HAP-1 (cell line): ENCODE measurements at regions not wholly inside any gene's neighbourhood (a gene's known extent, or its start where the extent isn't known, plus 50 kb on each side); places are given as distances from the start of the nearest gene placed in this dataset.

Source experiments
- DNase-seq, 2 experiments: peaks; one replicate each; pipeline ENCODE4 v3.0.0-alpha.2; 2016 to 2020; ENCODE audit warnings: low spot score in 2 of 2
- H3K27me3 ChIP-seq: fragments of 250-450 bp; sonication (Bioruptor Pico); 2 replicates; pipeline ENCODE4 v1.5.1; 2020; ENCODE audit warnings: low read depth, mild to moderate bottlenecking, moderate library complexity
- H3K36me3 ChIP-seq: fragments of 250-450 bp; sonication (Bioruptor Pico); replicated peaks from 2 replicates; pipeline ENCODE4 v1.5.1; 2020; ENCODE audit warnings: mild to moderate bottlenecking
- H3K4me1 ChIP-seq: fragments of 250-450 bp; sonication (Bioruptor Pico); 2 replicates; pipeline ENCODE4 v1.5.1; 2020; ENCODE audit warnings: mild to moderate bottlenecking
- H3K4me3 ChIP-seq: fragments of 250-450 bp; sonication (Bioruptor Pico); 2 replicates; pipeline ENCODE4 v1.5.1; 2020; ENCODE audit warnings: mild to moderate bottlenecking, moderate library complexity
- H3K9me3 ChIP-seq: fragments of 250-450 bp; sonication (Bioruptor Pico); 2 replicates; pipeline ENCODE4 v1.5.1; 2020; ENCODE audit warnings: mild to moderate bottlenecking, moderate library complexity
- in situ Hi-C: fragments of 300-500 bp; cut with MboI; formaldehyde crosslinking; loops from 3 replicates; pipeline ENCODE4 v1.14.3; 2020; ENCODE audit warnings: low sequenced_read_pairs, inconsistent platforms, mixed read lengths

- no peaks in the 10 kb centered on the region; the same call in 1 of the 2 replicates for H3K4me1 ChIP-seq
- H3K27me3 ChIP-seq, result no peaks in the 10 kb centered on the region; the same call in none of the 2 replicates
- no peaks in the 10 kb centered on the region for H3K36me3 ChIP-seq
- no peak for DNase-seq
- no peaks in the 10 kb centered on the region for H3K9me3 ChIP-seq
- in situ Hi-C loops, result no loop called here
- no peak overlapping the region for H3K4me3 ChIP-seq
Observed at GRCh38 chr4:31059753-31060522, 339.8 kb downstream of the PCDH7 start.

GRCh38 chr4:31065086-31065485 lies 344.9 kb downstream of the PCDH7 start:
- no peaks in the 10 kb centered on the region; the same call in 1 of the 2 replicates for H3K4me1 ChIP-seq
- no peak for DNase-seq
- H3K4me3 ChIP-seq, result no peak overlapping the region
- no peaks in the 10 kb centered on the region; the same call in none of the 2 replicates for H3K27me3 ChIP-seq
- in situ Hi-C loops, result no loop called here
- H3K36me3 ChIP-seq, result no peaks in the 10 kb centered on the region
- H3K9me3 ChIP-seq, result no peaks in the 10 kb centered on the region

GRCh38 chr4:31068257-31069075 lies 348.3 kb downstream of the PCDH7 start:
- Histone ChIP-seq H3K9me3 (no peaks in the 10 kb centered on the region), H3K36me3 (no peaks in the 10 kb centered on the region), H3K27me3 (no peaks in the 10 kb centered on the region), H3K4me3 (no peak overlapping the region), H3K4me1 (no peaks in the 10 kb centered on the region)
- in situ Hi-C loops, result no loop called here
- DNase-seq, result no peak

DNA sequence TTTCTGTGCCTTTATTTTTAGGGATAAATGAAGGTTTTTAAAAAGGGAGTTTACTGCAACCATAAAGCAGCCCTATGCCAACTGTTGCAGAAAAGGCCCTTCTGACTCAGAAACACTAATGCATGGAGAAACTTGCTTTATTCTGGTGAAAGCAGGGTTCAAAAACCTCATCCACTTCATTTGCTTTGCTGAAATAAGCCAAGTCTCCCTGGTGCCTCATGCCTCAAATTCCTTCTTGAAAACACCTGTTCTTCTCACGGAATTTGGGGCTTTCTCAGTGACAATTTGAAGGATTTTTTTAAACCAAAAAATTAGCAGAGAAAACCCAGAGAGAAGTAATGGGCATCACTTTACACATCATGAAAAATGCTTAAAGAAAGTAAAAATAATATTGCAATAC lies 349.0 kb downstream of the PCDH7 start:
- Histone ChIP-seq H3K36me3 (no peaks in the 10 kb centered on the region), H3K4me3 (no peak overlapping the region), H3K27me3 (no peaks in the 10 kb centered on the region), H3K4me1 (no peaks in the 10 kb centered on the region), H3K9me3 (no peaks in the 10 kb centered on the region)
- in situ Hi-C loops, result no loop called here
- no peak for DNase-seq

DNA sequence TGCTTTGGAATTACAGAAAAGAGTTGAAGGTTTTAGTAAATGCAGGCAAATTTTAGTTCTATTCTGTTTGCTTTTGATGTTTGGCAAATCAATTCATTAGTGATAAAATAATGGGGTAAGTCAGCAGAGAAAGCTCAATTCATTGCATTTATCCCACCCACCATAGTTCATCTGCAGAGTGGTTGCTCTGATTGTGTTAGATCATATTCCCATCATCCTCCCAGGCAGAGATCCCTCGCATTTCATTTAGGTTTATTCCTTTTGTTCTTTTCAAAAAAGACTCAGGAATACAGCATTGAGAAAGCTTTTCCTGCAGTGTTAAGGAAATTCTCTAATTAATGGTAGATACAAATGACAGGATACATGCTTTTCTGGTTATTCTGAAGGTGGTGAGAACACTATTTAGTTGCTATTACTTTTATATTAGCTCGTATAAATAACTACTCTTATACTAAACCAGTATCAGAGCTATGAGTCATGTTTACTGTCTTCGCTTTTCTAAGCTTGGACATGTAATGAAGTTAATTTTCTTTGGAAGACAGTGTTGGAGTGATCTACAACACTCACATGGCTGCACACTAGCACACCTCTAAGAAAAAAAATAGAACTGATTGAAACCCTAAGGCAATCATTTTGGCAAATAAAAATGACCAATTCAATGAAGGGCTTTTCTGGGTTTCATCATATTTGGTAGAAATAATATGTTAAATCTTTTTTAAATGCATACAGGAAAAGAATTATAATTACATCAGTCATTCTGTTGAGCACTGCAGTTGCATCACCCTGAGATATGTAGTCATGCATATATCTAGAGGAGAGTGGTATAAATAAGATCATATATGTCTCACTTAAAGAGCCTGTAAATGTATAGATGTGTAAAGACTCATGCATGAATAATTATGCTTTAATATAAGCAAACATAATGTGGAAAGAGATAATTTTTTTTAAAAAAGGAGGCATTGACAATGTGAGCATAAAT lies 351.6 kb downstream of the PCDH7 start:
- no peak for DNase-seq
- in situ Hi-C loops, result no loop called here
- H3K9me3 ChIP-seq, result no peaks in the 10 kb centered on the region
- no peaks in the 10 kb centered on the region for H3K27me3 ChIP-seq
- no peaks in the 10 kb centered on the region for H3K36me3 ChIP-seq
- no peaks in the 10 kb centered on the region for H3K4me1 ChIP-seq
- H3K4me3 ChIP-seq, result no peak overlapping the region

- Histone ChIP-seq H3K4me1 (no peaks in the 10 kb centered on the region), H3K36me3 (no peaks in the 10 kb centered on the region), H3K4me3 (no peak overlapping the region), H3K27me3 (peaks cover 2% of the 10 kb centered on the region; the same call in 1 of the 2 replicates), H3K9me3 (no peaks in the 10 kb centered on the region)
- DNase-seq, result no peak
- in situ Hi-C loops, result no loop called here
Observed at GRCh38 chr4:31075969-31076368, 355.8 kb downstream of the PCDH7 start.

GRCh38 chr4:31078661-31079060 lies 358.5 kb downstream of the PCDH7 start:
- no peak for DNase-seq
- H3K36me3 ChIP-seq, result no peaks in the 10 kb centered on the region
- no peak overlapping the region for H3K4me3 ChIP-seq
- no peaks in the 10 kb centered on the region for H3K9me3 ChIP-seq
- no peaks in the 10 kb centered on the region for H3K4me1 ChIP-seq
- peaks cover 2% of the 10 kb centered on the region; the same call in 1 of the 2 replicates for H3K27me3 ChIP-seq
- in situ Hi-C loops, result no loop called here

- no peak for DNase-seq
- H3K9me3 ChIP-seq, result no peaks in the 10 kb centered on the region
- H3K27me3 ChIP-seq, result peaks cover 2% of the 10 kb centered on the region; the same call in 1 of the 2 replicates
- in situ Hi-C loops, result no loop called here
- H3K4me3 ChIP-seq, result no peak overlapping the region
- H3K36me3 ChIP-seq, result no peaks in the 10 kb centered on the region
- no peaks in the 10 kb centered on the region for H3K4me1 ChIP-seq
Observed at GRCh38 chr4:31080887-31081286, 360.7 kb downstream of the PCDH7 start.

- Histone ChIP-seq H3K27me3 (peaks cover 2% of the 10 kb centered on the region; the same call in 1 of the 2 replicates), H3K4me3 (no peak overlapping the region), H3K36me3 (no peaks in the 10 kb centered on the region), H3K4me1 (no peaks in the 10 kb centered on the region), H3K9me3 (no peaks in the 10 kb centered on the region)
- no peak for DNase-seq
- in situ Hi-C loops, result no loop called here
Observed at GRCh38 chr4:31081366-31081765, 361.2 kb downstream of the PCDH7 start.

DNA sequence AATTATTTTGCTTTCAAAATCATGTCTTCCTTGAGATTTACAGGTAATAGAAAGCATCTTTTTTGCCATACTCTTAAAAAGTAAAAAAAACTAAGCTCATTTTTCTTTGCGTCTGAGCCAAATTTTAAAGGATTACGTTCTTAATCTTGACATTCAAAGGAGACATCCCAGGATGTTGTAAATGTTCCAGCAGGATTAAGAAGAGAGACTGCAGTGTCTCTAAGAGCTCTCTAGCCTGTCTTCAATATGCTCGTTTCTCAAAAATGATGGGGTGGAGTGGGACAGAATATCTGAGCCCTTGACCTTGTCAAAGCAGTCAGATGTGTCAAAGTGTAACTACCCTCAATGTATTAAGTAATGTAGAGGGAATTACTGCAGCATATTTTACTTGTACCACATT lies 363.3 kb downstream of the PCDH7 start:
- H3K9me3 ChIP-seq, result no peaks in the 10 kb centered on the region
- H3K36me3 ChIP-seq, result no peaks in the 10 kb centered on the region
- in situ Hi-C loops, result no loop called here
- H3K4me1 ChIP-seq, result no peaks in the 10 kb centered on the region
- DNase-seq, result no peak
- no peak overlapping the region for H3K4me3 ChIP-seq
- peaks cover 5% of the 10 kb centered on the region; the same call in 1 of the 2 replicates for H3K27me3 ChIP-seq

DNA sequence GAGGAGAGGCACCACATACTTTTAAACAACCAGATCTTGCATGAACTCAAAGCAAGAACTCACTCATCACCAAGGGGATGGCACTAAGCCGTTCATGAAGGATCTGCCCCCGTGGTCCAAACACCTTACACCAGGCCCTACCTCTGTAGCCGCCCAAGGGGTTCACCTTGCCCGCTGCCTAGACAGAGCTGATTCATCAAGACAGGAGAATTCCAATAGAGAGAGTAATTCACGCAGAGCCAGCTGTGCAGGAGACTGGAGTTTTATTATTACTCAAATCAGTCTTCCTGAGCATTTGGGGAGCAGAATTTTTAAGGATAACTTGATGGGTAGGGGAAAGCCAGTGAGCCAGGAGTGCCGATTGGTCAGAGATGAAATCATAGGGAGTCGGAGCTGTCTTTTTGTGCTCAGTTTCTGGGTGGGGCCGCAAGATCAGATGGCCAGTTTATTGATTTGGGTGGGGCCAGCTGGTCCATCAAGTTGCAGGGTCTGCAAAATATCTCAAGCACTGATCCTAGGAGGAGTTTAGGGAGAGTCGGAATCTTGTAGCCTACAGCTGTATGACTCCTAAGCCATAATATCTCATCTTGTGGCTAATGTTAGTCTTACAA lies 364.7 kb downstream of the PCDH7 start:
- Histone ChIP-seq H3K36me3 (no peaks in the 10 kb centered on the region), H3K4me3 (no peak overlapping the region), H3K9me3 (no peaks in the 10 kb centered on the region), H3K4me1 (no peaks in the 10 kb centered on the region), H3K27me3 (peaks cover 4% of the 10 kb centered on the region; the same call in 1 of the 2 replicates)
- DNase-seq, result no peak
- in situ Hi-C loops, result no loop called here

GRCh38 chr4:31085689-31086088 lies 365.5 kb downstream of the PCDH7 start:
- Histone ChIP-seq H3K27me3 (peaks cover 3% of the 10 kb centered on the region; the same call in 1 of the 2 replicates), H3K36me3 (no peaks in the 10 kb centered on the region), H3K4me1 (no peaks in the 10 kb centered on the region), H3K9me3 (no peaks in the 10 kb centered on the region), H3K4me3 (no peak overlapping the region)
- peak in 1 of 2 experiments; percentile 25 for DNase-seq
- in situ Hi-C loops, result no loop called here
